Jurkat, Clone E6-1 (cell line): ENCODE measurements at regions not wholly inside any gene's neighbourhood (a gene's known extent, or its start where the extent isn't known, plus 50 kb on each side); places are given as distances from the start of the nearest gene placed in this dataset.
"Not testable (repeated sequence)": the region's sequence is repeated elsewhere in the genome, so short reads cannot be mapped to it uniquely, and the experiment has no call there.

ENCODE experiments used
- DNase-seq: peaks from one replicate; pipeline ENCODE4 v3.0.0-alpha.2; 2011; ENCODE audit warnings: low read depth, low spot score
- H3K4me3 ChIP-seq: 2 replicates; pipeline ENCODE4 v1.5.1; 2011; ENCODE audit warnings: mild to moderate bottlenecking, low read length, control low read depth, moderate library complexity

- no peak for DNase-seq
- no peak overlapping the region for H3K4me3 ChIP-seq
Observed at GRCh38 chr16:13561291-13562070, 358.5 kb upstream of the ERCC4 start.

GRCh38 chr16:13568803-13569202 lies 351.2 kb upstream of the ERCC4 start:
- no peak overlapping the region for H3K4me3 ChIP-seq
- no peak for DNase-seq

GRCh38 chr16:13569986-13570385 lies 350.0 kb upstream of the ERCC4 start:
- no peak for DNase-seq
- no peak overlapping the region for H3K4me3 ChIP-seq

GRCh38 chr16:13571036-13571435 lies 348.9 kb upstream of the ERCC4 start:
- no peak overlapping the region for H3K4me3 ChIP-seq
- DNase-seq: no peak

- DNase-seq: no peak
- no peak overlapping the region for H3K4me3 ChIP-seq
Observed at GRCh38 chr16:13573903-13574302, 346.1 kb upstream of the ERCC4 start.

GRCh38 chr16:13586051-13586450 lies 333.9 kb upstream of the ERCC4 start:
- DNase-seq: no peak
- H3K4me3 ChIP-seq: no peak overlapping the region

- no peak overlapping the region for H3K4me3 ChIP-seq
- no peak for DNase-seq
Observed at GRCh38 chr16:13587181-13587580, 332.8 kb upstream of the ERCC4 start.

- no peak for DNase-seq
- no peak overlapping the region for H3K4me3 ChIP-seq
Observed at GRCh38 chr16:13594823-13595222, 325.1 kb upstream of the ERCC4 start.

- no peak for DNase-seq
Observed at GRCh38 chr16:13606804-13607203, 313.1 kb upstream of the ERCC4 start.

GRCh38 chr16:13607289-13607688 lies 312.7 kb upstream of the ERCC4 start:
- no peak for DNase-seq
- no peak overlapping the region for H3K4me3 ChIP-seq

More at GRCh38 chr16:13606804-13607203, 313.1 kb upstream of the ERCC4 start:
- no peak overlapping the region for H3K4me3 ChIP-seq

- no peak for DNase-seq
- H3K4me3 ChIP-seq: no peak overlapping the region
Observed at GRCh38 chr16:13611596-13611995, 308.4 kb upstream of the ERCC4 start.

GRCh38 chr16:13612623-13613022 lies 307.3 kb upstream of the ERCC4 start:
- DNase-seq: no peak
- H3K4me3 ChIP-seq: no peak overlapping the region

GRCh38 chr16:13613165-13613564 lies 306.8 kb upstream of the ERCC4 start:
- DNase-seq: no peak
- no peak overlapping the region for H3K4me3 ChIP-seq

GRCh38 chr16:13621639-13622038 lies 298.3 kb upstream of the ERCC4 start:
- no peak for DNase-seq
- H3K4me3 ChIP-seq: no peak overlapping the region

- H3K4me3 ChIP-seq: no peak overlapping the region
- no peak for DNase-seq
Observed at GRCh38 chr16:13628156-13628555, 291.8 kb upstream of the ERCC4 start.

- no peak for DNase-seq
Observed at GRCh38 chr16:13629704-13630103, 290.2 kb upstream of the ERCC4 start.

GRCh38 chr16:13630374-13630773 lies 289.6 kb upstream of the ERCC4 start:
- H3K4me3 ChIP-seq: no peak overlapping the region
- DNase-seq: no peak

More at GRCh38 chr16:13629704-13630103, 290.2 kb upstream of the ERCC4 start:
- H3K4me3 ChIP-seq: no peak overlapping the region

GRCh38 chr16:13631213-13631767 lies 288.7 kb upstream of the ERCC4 start:
- H3K4me3 ChIP-seq: no peak overlapping the region

GRCh38 chr16:13631916-13632315 lies 288.0 kb upstream of the ERCC4 start:
- no peak overlapping the region for H3K4me3 ChIP-seq
- DNase-seq: no peak

More at GRCh38 chr16:13631213-13631767, 288.7 kb upstream of the ERCC4 start:
- no peak for DNase-seq

GRCh38 chr16:13632504-13632903 lies 287.4 kb upstream of the ERCC4 start:
- H3K4me3 ChIP-seq, DNase-seq: not testable (repeated sequence)

- DNase-seq: no peak
- H3K4me3 ChIP-seq: no peak overlapping the region
Observed at GRCh38 chr16:13633391-13633861, 286.5 kb upstream of the ERCC4 start.
